ENCODE measurements at regions not wholly inside any gene's neighbourhood (a gene's known extent, or its start where the extent isn't known, plus 50 kb on each side); places are given as distances from the start of the nearest gene placed in this dataset.

GRCh38 chr6:24016857-24017256 is 109.2 kb upstream of the NRSN1 start:
- DNase-seq (ENCODE audit: low spot score), result no peak

- DNase-seq (ENCODE audit: low spot score), result no peak
Observed at GRCh38 chr6:24019393-24019792, 106.6 kb upstream of the NRSN1 start.

GRCh38 chr6:24019830-24020229 is 106.2 kb upstream of the NRSN1 start:
- DNase-seq (ENCODE audit: low spot score), result no peak

GRCh38 chr6:24026050-24026449 is 100.0 kb upstream of the NRSN1 start:
- DNase-seq (ENCODE audit: low spot score), result no peak

GRCh38 chr6:24031496-24031895 is 94.5 kb upstream of the NRSN1 start:
- no peak for DNase-seq (ENCODE audit: low spot score)

- no peak for DNase-seq (ENCODE audit: low spot score)
Observed at GRCh38 chr6:24032896-24033688, 92.9 kb upstream of the NRSN1 start.

- DNase-seq (ENCODE audit: low spot score), result no peak
Observed at GRCh38 chr6:24043848-24044247, 82.2 kb upstream of the NRSN1 start.

GRCh38 chr6:24051942-24052589 is 73.9 kb upstream of the NRSN1 start:
- DNase-seq (ENCODE audit: low spot score), result no peak

- no peak for DNase-seq (ENCODE audit: low spot score)
Observed at GRCh38 chr6:24052590-24052961, 73.4 kb upstream of the NRSN1 start.

GRCh38 chr6:24053057-24053456 is 73.0 kb upstream of the NRSN1 start:
- DNase-seq (ENCODE audit: low spot score), result no peak

GRCh38 chr6:24054388-24054787 is 71.6 kb upstream of the NRSN1 start:
- no peak for DNase-seq (ENCODE audit: low spot score)

- DNase-seq (ENCODE audit: low spot score), result no peak
Observed at GRCh38 chr6:24056567-24056966, 69.4 kb upstream of the NRSN1 start.

GRCh38 chr6:24057030-24057429 is 69.0 kb upstream of the NRSN1 start:
- no peak for DNase-seq (ENCODE audit: low spot score)

GRCh38 chr6:24060982-24061754 is 64.8 kb upstream of the NRSN1 start:
- DNase-seq (ENCODE audit: low spot score), result no peak

- DNase-seq (ENCODE audit: low spot score), result no peak
Observed at GRCh38 chr6:24064106-24064505, 61.9 kb upstream of the NRSN1 start.

- no peak for DNase-seq (ENCODE audit: low spot score)
Observed at GRCh38 chr6:24064832-24065231, 61.2 kb upstream of the NRSN1 start.

GRCh38 chr6:24069526-24069925 is 56.5 kb upstream of the NRSN1 start:
- no peak for DNase-seq (ENCODE audit: low spot score)

GRCh38 chr6:24072038-24072746 is 53.8 kb upstream of the NRSN1 start:
- no peak for DNase-seq (ENCODE audit: low spot score)

- no peak for DNase-seq (ENCODE audit: low spot score)
Observed at GRCh38 chr6:24076011-24076410, 50.0 kb upstream of the NRSN1 start.
